HFF-Myc (cell line): ENCODE measurements at regions not wholly inside any gene's neighbourhood (a gene's known extent, or its start where the extent isn't known, plus 50 kb on each side); places are given as distances from the start of the nearest gene placed in this dataset.

ENCODE experiments used
- DNase-seq: peaks from one replicate; pipeline ENCODE4 v3.0.0-alpha.2; 2011; ENCODE audit warnings: low read depth; ENCODE audit errors: extremely low read depth
- H3K4me3 ChIP-seq: replicated peaks from 2 replicates; pipeline ENCODE4 v1.5.1; 2011; ENCODE audit warnings: low read depth, mild to moderate bottlenecking, control low read depth, low read length
- CTCF ChIP-seq: IDR thresholded peaks from 2 replicates; pipeline ENCODE4 v1.5.1; 2012; ENCODE audit warnings: mild to moderate bottlenecking, low read depth, low read length, control low read depth; ENCODE audit errors: missing control alignments

- DNase-seq, result no peak
- no peak for TF ChIP-seq CTCF
- no peak overlapping the region for H3K4me3 ChIP-seq
These were observed 53.8 kb upstream of the C2CD4B start for GRCh38 chr15:62218841-62219240.

DNA sequence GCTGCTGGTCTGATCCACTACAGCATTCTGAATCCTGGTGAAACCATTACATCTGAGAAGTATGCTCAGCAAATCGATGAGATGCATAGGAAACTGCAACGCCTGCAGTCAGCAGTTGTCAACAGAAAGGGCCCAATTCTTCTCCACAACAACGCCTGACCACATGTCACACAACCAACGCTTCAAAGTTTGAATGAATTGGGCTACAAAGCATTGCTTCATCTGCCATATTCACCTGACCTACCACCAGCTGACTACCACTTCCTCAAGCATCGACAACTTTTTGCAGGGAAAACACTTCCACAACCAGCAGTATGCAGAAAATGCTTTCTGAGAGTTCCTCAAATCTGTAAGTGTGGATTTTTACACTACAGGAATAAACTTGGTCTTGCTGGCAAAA is 54.7 kb upstream of the C2CD4B start:
- DNase-seq, result no peak
- TF ChIP-seq CTCF, result no peak
- H3K4me3 ChIP-seq, result no peak overlapping the region

DNA sequence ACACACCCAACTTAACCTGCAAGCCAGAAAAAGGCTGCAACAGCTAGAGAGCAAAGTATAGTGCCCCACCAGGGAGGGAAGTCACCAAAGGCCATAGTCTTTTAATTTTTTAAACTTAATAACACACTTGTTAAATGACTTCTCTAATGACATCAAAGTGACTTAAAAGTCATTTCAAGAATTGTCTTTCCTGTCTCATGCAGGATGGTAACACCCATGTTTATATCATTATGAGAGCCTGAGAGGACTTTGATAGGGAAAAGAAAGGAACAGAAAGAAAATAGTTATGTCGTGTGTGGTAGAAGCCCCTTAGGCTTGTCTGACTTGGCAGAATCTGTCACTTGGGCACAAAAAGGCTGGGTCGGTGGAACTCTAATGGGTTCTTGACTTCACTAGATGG is 57.9 kb upstream of the C2CD4B start:
- no peak overlapping the region for H3K4me3 ChIP-seq
- no peak for TF ChIP-seq CTCF
- DNase-seq, result no peak

- DNase-seq, result no peak
- TF ChIP-seq CTCF, result no peak
- no peak overlapping the region for H3K4me3 ChIP-seq
These were observed 63.5 kb upstream of the C2CD4B start for GRCh38 chr15:62228604-62229003.

GRCh38 chr15:62231856-62232255 is 66.8 kb upstream of the C2CD4B start:
- TF ChIP-seq CTCF, result no peak
- DNase-seq, result no peak
- H3K4me3 ChIP-seq, result no peak overlapping the region

GRCh38 chr15:62240121-62241096 is 75.3 kb upstream of the C2CD4B start:
- DNase-seq, result no peak
- no peak overlapping the region for H3K4me3 ChIP-seq
- no peak for TF ChIP-seq CTCF
